ENCODE measurements at regions not wholly inside any gene's neighbourhood (a gene's known extent, or its start where the extent isn't known, plus 50 kb on each side); places are given as distances from the start of the nearest gene placed in this dataset.

DNA sequence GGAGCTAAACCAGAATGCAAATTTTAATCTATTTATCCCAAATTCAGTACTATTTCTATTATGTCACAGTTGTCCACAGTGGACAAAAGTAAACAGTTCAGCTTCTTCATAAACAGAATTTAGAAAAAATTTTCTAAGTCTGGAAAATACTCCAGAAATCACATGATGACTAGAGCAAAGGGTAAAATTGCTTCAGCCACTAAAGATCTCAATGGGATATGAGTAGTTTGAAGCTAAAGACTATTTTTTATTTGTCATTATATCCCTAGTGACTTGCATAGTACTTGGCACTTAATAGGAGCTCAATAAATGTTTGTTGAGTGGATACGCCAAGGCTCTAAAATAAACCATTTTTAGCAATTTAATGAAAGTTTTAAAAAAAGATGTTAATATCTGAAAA, 354.3 kb upstream of the AGTR1 start:
- Mint-ChIP-seq H3K4me3 (no peak overlapping the region), H3K27me3 (ENCODE audit: insufficient read depth, low read depth, poor library complexity) (peaks cover 1% of the 10 kb centered on the region), H3K9me3 (peaks cover 28% of the 10 kb centered on the region), H3K36me3 (ENCODE audit: low read depth) (peaks cover 10% of the 10 kb centered on the region; the same call in 2 of the 3 replicates), H3K4me1 (no peaks in the 10 kb centered on the region), H3K27ac (no peak overlapping the region)
- Histone ChIP-seq H3K4me1 (ENCODE audit: insufficient read depth) (no peaks in the 10 kb centered on the region), H4K20me1 (replicated peaks; ENCODE audit: insufficient read depth) (no peaks in the 10 kb centered on the region), H3F3A (replicated peaks; ENCODE audit: low read depth) (no peaks in the 10 kb centered on the region), H3K27me3 (ENCODE audit: insufficient read depth) (no peaks in the 10 kb centered on the region), H3K4me3 (no peak overlapping the region), H3K79me2 (replicated peaks; ENCODE audit: insufficient read depth) (no peaks in the 10 kb centered on the region), H2AFZ (no peak overlapping the region), H3K9me2 (ENCODE audit: insufficient read depth) (no peaks in the 10 kb centered on the region), H3K36me3 (ENCODE audit: insufficient read depth) (0 out of 2 replicates have a peak, but pooled peaks cover 4% of the 10 kb centered on the region), H3K4me2 (no peak overlapping the region), H3K27ac (ENCODE audit: low read depth) (no peak overlapping the region)
- ATAC-seq, result no peak
- DNase-seq (ENCODE audit: low spot score), result no peak
- TF ChIP-seq POLR2AphosphoS5 (IDR thresholded peaks at IDR 0.05; ENCODE audit: low read depth) (no peak), NANOG (IDR thresholded peaks at IDR 0.05; ENCODE audit: borderline replicate concordance) (no peak), EZH2phosphoT487 (IDR thresholded peaks at IDR 0.05; ENCODE audit: unreplicated experiment) (no peak), EZH2 (IDR thresholded peaks at IDR 0.05; ENCODE audit: low read depth, unreplicated experiment) (no peak), CREB1 (CRISPR knock-in tag; IDR thresholded peaks at IDR 0.05; ENCODE audit: low read depth) (no peak), ZNF331 (CRISPR knock-in tag; IDR thresholded peaks at IDR 0.05; ENCODE audit: low read depth) (no peak), REST (IDR thresholded peaks at IDR 0.05; ENCODE audit: unreplicated experiment) (no peak), ETS1 (IDR thresholded peaks at IDR 0.05) (no peak), ZNF114 (CRISPR knock-in tag; IDR thresholded peaks at IDR 0.05) (no peak), JUNB (IDR thresholded peaks at IDR 0.05; ENCODE audit: unreplicated experiment) (no peak), STAT1 (IDR thresholded peaks at IDR 0.05; ENCODE audit: unreplicated experiment) (no peak)
- TF ChIP-seq, protein P1, sequence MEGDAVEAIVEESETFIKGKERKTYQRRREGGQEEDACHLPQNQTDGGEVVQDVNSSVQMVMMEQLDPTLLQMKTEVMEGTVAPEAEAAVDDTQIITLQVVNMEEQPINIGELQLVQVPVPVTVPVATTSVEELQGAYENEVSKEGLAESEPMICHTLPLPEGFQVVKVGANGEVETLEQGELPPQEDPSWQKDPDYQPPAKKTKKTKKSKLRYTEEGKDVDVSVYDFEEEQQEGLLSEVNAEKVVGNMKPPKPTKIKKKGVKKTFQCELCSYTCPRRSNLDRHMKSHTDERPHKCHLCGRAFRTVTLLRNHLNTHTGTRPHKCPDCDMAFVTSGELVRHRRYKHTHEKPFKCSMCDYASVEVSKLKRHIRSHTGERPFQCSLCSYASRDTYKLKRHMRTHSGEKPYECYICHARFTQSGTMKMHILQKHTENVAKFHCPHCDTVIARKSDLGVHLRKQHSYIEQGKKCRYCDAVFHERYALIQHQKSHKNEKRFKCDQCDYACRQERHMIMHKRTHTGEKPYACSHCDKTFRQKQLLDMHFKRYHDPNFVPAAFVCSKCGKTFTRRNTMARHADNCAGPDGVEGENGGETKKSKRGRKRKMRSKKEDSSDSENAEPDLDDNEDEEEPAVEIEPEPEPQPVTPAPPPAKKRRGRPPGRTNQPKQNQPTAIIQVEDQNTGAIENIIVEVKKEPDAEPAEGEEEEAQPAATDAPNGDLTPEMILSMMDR (conservative IDR thresholded peaks at IDR 0.05; ENCODE audit: low read depth in 2 of 2), result no peak
- TF ChIP-seq, protein P2, sequence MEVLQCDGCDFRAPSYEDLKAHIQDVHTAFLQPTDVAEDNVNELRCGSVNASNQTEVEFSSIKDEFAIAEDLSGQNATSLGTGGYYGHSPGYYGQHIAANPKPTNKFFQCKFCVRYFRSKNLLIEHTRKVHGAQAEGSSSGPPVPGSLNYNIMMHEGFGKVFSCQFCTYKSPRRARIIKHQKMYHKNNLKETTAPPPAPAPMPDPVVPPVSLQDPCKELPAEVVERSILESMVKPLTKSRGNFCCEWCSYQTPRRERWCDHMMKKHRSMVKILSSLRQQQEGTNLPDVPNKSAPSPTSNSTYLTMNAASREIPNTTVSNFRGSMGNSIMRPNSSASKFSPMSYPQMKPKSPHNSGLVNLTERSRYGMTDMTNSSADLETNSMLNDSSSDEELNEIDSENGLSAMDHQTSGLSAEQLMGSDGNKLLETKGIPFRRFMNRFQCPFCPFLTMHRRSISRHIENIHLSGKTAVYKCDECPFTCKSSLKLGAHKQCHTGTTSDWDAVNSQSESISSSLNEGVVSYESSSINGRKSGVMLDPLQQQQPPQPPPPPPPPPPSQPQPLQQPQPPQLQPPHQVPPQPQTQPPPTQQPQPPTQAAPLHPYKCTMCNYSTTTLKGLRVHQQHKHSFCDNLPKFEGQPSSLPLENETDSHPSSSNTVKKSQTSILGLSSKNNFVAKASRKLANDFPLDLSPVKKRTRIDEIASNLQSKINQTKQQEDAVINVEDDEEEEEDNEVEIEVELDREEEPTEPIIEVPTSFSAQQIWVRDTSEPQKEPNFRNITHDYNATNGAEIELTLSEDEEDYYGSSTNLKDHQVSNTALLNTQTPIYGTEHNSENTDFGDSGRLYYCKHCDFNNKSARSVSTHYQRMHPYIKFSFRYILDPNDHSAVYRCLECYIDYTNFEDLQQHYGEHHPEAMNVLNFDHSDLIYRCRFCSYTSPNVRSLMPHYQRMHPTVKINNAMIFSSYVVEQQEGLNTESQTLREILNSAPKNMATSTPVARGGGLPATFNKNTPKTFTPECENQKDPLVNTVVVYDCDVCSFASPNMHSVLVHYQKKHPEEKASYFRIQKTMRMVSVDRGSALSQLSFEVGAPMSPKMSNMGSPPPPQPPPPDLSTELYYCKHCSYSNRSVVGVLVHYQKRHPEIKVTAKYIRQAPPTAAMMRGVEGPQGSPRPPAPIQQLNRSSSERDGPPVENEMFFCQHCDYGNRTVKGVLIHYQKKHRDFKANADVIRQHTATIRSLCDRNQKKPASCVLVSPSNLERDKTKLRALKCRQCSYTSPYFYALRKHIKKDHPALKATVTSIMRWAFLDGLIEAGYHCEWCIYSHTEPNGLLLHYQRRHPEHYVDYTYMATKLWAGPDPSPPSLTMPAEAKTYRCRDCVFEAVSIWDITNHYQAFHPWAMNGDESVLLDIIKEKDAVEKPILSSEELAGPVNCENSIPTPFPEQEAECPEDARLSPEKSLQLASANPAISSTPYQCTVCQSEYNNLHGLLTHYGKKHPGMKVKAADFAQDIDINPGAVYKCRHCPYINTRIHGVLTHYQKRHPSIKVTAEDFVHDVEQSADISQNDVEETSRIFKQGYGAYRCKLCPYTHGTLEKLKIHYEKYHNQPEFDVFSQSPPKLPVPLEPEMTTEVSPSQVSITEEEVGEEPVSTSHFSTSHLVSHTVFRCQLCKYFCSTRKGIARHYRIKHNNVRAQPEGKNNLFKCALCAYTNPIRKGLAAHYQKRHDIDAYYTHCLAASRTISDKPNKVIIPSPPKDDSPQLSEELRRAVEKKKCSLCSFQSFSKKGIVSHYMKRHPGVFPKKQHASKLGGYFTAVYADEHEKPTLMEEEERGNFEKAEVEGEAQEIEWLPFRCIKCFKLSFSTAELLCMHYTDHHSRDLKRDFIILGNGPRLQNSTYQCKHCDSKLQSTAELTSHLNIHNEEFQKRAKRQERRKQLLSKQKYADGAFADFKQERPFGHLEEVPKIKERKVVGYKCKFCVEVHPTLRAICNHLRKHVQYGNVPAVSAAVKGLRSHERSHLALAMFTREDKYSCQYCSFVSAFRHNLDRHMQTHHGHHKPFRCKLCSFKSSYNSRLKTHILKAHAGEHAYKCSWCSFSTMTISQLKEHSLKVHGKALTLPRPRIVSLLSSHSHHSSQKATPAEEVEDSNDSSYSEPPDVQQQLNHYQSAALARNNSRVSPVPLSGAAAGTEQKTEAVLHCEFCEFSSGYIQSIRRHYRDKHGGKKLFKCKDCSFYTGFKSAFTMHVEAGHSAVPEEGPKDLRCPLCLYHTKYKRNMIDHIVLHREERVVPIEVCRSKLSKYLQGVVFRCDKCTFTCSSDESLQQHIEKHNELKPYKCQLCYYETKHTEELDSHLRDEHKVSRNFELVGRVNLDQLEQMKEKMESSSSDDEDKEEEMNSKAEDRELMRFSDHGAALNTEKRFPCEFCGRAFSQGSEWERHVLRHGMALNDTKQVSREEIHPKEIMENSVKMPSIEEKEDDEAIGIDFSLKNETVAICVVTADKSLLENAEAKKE (CRISPR knock-in tag; IDR thresholded peaks at IDR 0.05), result no peak

Data from GM23338 (cell line).